Neural cell (in vitro differentiated cells): ENCODE measurements at regions not wholly inside any gene's neighbourhood (a gene's known extent, or its start where the extent isn't known, plus 50 kb on each side); places are given as distances from the start of the nearest gene placed in this dataset.

Source experiments
- EP300 ChIP-seq: fragments of 450-650 bp; conservative IDR thresholded peaks from 2 replicates; pipeline ENCODE4 v1.6.1; 2014; ENCODE audit warnings: antibody characterized with exemption, mild to moderate bottlenecking, moderate library complexity; ENCODE audit not compliant: poor library complexity, severe bottlenecking
- POLR2AphosphoS5 ChIP-seq: IDR thresholded peaks from 2 replicates; pipeline ENCODE4 v1.6.1; 2012
- REST ChIP-seq: IDR thresholded peaks from 2 replicates; pipeline ENCODE4 v1.6.1; 2012; ENCODE audit warnings: borderline replicate concordance
- TF ChIP-seq, protein P1 (sequence below): fragments of 450-650 bp; IDR thresholded peaks from 2 replicates; pipeline ENCODE4 v1.5.1; 2014; ENCODE audit warnings: antibody characterized with exemption, mild to moderate bottlenecking, moderate library complexity; ENCODE audit not compliant: poor library complexity, severe bottlenecking

DNA sequence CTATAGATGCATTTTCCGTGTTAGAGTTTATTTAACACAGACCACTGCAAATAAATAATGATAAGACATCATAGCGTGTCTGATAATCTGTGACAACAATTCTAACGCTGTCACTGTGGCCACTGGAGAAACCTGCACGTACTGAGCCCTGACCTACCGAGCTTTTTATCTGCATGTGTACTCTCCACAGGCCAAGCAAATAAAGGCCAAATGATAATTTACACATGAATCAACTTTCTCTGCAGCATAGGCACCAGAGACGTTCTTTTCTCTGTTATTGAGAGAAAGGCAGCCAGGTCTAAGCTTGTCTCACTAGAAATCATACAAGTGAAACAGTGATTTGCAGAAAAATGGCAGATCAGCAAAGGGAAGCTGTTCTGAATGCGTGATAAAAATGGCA lies 75.8 kb downstream of the POU5F2 start:
- TF ChIP-seq EP300, result peak; percentile 47
- TF ChIP-seq, protein P1, sequence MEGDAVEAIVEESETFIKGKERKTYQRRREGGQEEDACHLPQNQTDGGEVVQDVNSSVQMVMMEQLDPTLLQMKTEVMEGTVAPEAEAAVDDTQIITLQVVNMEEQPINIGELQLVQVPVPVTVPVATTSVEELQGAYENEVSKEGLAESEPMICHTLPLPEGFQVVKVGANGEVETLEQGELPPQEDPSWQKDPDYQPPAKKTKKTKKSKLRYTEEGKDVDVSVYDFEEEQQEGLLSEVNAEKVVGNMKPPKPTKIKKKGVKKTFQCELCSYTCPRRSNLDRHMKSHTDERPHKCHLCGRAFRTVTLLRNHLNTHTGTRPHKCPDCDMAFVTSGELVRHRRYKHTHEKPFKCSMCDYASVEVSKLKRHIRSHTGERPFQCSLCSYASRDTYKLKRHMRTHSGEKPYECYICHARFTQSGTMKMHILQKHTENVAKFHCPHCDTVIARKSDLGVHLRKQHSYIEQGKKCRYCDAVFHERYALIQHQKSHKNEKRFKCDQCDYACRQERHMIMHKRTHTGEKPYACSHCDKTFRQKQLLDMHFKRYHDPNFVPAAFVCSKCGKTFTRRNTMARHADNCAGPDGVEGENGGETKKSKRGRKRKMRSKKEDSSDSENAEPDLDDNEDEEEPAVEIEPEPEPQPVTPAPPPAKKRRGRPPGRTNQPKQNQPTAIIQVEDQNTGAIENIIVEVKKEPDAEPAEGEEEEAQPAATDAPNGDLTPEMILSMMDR, result no peak
- no peak for TF ChIP-seq REST
- TF ChIP-seq POLR2AphosphoS5, result no peak
